MM.1S (cell line): ENCODE measurements at regions not wholly inside any gene's neighbourhood (a gene's known extent, or its start where the extent isn't known, plus 50 kb on each side); places are given as distances from the start of the nearest gene placed in this dataset.
A peak's percentile ranks its signal among the peaks of the same experiment; 100 is the strongest.

Source experiments
- CTCF ChIP-seq: fragments of 300-600 bp; sonication (generic); IDR thresholded peaks from 2 replicates; pipeline ENCODE4 v1.5.1; 2016; ENCODE audit warnings: antibody characterized with exemption, low read length, mixed read lengths
- EZH2 ChIP-seq: fragments of 300-600 bp; sonication (generic); optimal IDR thresholded peaks from 2 replicates; pipeline ENCODE3; 2017; ENCODE audit warnings: low read depth, mild to moderate bottlenecking, antibody characterized with exemption, low read length, mixed read lengths

GRCh38 chr17:16873174-16874035 lies 98.5 kb downstream of the TNFRSF13B start:
- TF ChIP-seq CTCF: peak; percentile 71
- TF ChIP-seq EZH2: no peak
